ENCODE measurements at regions not wholly inside any gene's neighbourhood (a gene's known extent, or its start where the extent isn't known, plus 50 kb on each side); places are given as distances from the start of the nearest gene placed in this dataset.
"Not testable (repeated sequence)": the region's sequence is repeated elsewhere in the genome, so short reads cannot be mapped to it uniquely, and the experiment has no call there.

DNA sequence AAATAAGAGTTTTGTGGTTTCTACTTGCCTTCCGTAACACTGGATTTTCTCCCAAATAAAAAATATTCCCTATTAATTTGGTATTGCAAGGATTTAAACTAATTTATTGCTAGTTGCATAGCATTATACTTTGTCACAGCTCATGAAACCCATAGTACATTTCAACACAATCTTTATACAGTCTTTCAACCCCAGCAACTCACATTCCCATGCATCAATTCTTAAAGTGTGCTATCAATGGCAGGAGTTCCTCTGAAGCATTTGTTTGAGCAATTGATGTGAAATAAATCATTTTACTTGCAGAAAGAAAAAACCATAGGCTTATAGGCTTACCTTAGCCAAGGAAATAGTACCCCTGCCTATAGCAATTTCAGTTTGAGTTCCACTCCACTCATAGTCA, 251.9 kb downstream of the PAPSS1 start:
- H3K4me3 ChIP-seq (ENCODE audit: low read length): no peak overlapping the region
- no peak overlapping the region for H3K27ac ChIP-seq (ENCODE audit: low read length)
- H3K4me1 ChIP-seq (ENCODE audit: control insufficient read depth, insufficient read depth, low read length): no peaks in the 10 kb centered on the region
- H3K9me3 ChIP-seq (ENCODE audit: control insufficient read depth, low read length): no peaks in the 10 kb centered on the region
- ATAC-seq (no peak), DNase-seq (no peak)
- 96% methylated on average over 1 of the region's 1 CpG for WGBS
- intact Hi-C loops (cut with DNase I): no loop called here
- no peaks in the 10 kb centered on the region for H3K27me3 ChIP-seq (ENCODE audit: control insufficient read depth, insufficient read depth)

DNA sequence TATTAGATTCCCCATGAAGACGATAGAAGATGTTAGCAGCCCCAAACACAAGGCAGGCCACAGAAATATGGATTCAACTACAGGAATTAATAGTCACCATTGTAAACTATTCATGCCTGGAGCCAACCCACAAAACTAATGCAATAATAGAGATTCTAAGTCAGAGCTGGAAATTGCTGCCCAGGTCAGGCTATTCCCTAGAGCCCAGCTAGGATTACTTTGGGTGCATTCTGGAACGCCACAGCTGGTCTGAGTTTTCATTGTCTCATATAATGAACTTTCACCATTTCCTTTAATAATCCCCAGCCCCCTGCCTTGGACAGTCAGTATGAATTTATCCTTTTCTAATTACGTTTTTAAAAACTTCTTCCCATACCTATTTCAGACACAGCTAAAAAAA, 252.6 kb downstream of the PAPSS1 start:
- WGBS: 64% methylated on average over 3 of the region's 3 CpGs
- Histone ChIP-seq H3K4me3 (ENCODE audit: low read length) (no peak overlapping the region), H3K27ac (ENCODE audit: low read length) (no peak overlapping the region), H3K4me1 (ENCODE audit: control insufficient read depth, insufficient read depth, low read length) (no peaks in the 10 kb centered on the region), H3K27me3 (ENCODE audit: control insufficient read depth, insufficient read depth) (no peaks in the 10 kb centered on the region), H3K9me3 (ENCODE audit: control insufficient read depth, low read length) (no peaks in the 10 kb centered on the region)
- intact Hi-C loops (cut with DNase I): no loop called here
- no peak for DNase-seq
- no peak for ATAC-seq

- DNase-seq: no peak
- ATAC-seq: no peak
- intact Hi-C loops (cut with DNase I): no loop called here
- Histone ChIP-seq H3K4me1 (ENCODE audit: control insufficient read depth, insufficient read depth, low read length) (peaks cover 1% of the 10 kb centered on the region), H3K27ac (ENCODE audit: low read length) (no peak overlapping the region), H3K27me3 (ENCODE audit: control insufficient read depth, insufficient read depth) (no peaks in the 10 kb centered on the region), H3K4me3 (ENCODE audit: low read length) (no peak overlapping the region), H3K9me3 (ENCODE audit: control insufficient read depth, low read length) (no peaks in the 10 kb centered on the region)
- WGBS: 78% methylated on average over 2 of the region's 2 CpGs
Measured at GRCh38 chr4:107458194-107458593, 261.8 kb downstream of the PAPSS1 start.

- Histone ChIP-seq H3K27ac (ENCODE audit: low read length) (no peak overlapping the region), H3K4me1 (ENCODE audit: control insufficient read depth, insufficient read depth, low read length) (peaks cover 1% of the 10 kb centered on the region), H3K27me3 (ENCODE audit: control insufficient read depth, insufficient read depth) (no peaks in the 10 kb centered on the region), H3K9me3 (ENCODE audit: control insufficient read depth, low read length) (no peaks in the 10 kb centered on the region), H3K4me3 (ENCODE audit: low read length) (no peak overlapping the region)
- DNase-seq: peak in 1 of 3 donors; percentile 29
- intact Hi-C loops (cut with DNase I): no loop called here
- 32% methylated on average over 2 of the region's 2 CpGs for WGBS
- peak; percentile 68 to 78 for ATAC-seq
Measured at GRCh38 chr4:107453987-107454386, 266.0 kb downstream of the PAPSS1 start.

- H3K27me3 ChIP-seq (ENCODE audit: control insufficient read depth, insufficient read depth): no peaks in the 10 kb centered on the region
- 49% methylated on average over 3 of the region's 3 CpGs for WGBS
- intact Hi-C loops (cut with DNase I): no loop called here
- H3K4me1 ChIP-seq (ENCODE audit: control insufficient read depth, insufficient read depth, low read length): peaks cover 1% of the 10 kb centered on the region
- no peak overlapping the region for H3K4me3 ChIP-seq (ENCODE audit: low read length)
- no peak for ATAC-seq
- no peak overlapping the region for H3K27ac ChIP-seq (ENCODE audit: low read length)
- DNase-seq: no peak
- no peaks in the 10 kb centered on the region for H3K9me3 ChIP-seq (ENCODE audit: control insufficient read depth, low read length)
Measured at GRCh38 chr4:107452717-107453630, 267.1 kb downstream of the PAPSS1 start.

DNA sequence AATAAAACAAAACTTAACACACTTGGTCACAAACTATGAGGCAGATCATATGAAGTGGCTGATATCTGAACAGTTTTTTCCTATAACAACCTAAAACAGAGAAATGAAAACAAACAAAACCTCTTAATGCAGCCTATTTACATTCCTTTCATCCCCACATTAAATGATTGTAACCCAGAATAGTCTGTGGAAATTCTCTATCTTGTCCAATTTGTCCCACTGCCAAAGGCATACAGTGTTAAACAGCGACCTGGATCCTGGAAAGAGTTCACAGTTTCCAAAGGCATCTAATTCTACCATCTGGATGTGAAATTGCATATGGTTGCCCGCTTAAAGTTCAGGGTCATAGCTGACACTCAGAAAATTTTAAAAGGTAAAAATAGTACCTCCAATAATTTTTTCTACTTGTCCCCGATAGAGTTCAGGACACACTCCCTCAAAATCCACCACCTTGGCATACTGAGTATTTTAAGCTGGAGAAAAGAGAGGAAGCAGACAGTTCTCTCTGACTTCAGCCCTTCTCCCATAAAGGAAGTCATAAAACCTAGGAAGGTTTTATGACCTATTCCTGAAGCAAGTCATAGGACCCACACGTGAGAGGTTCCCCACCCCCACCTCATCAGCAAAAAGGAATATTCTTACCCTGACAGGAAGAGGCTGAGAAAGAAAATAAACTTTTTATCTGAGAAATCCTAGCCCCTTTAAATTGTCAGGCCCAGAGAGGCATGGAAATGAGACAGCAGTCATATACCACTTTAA, 270.2 kb downstream of the PAPSS1 start:
- ATAC-seq (no peak), DNase-seq (no peak)
- 58% methylated on average over 4 of the region's 4 CpGs for WGBS
- Histone ChIP-seq H3K27me3 (ENCODE audit: control insufficient read depth, insufficient read depth) (no peaks in the 10 kb centered on the region), H3K9me3 (ENCODE audit: control insufficient read depth, low read length) (no peaks in the 10 kb centered on the region), H3K27ac (ENCODE audit: low read length) (no peak overlapping the region), H3K4me1 (ENCODE audit: control insufficient read depth, insufficient read depth, low read length) (peaks cover 1% of the 10 kb centered on the region), H3K4me3 (ENCODE audit: low read length) (no peak overlapping the region)
- intact Hi-C loops (cut with DNase I): no loop called here

- Histone ChIP-seq H3K9me3 (ENCODE audit: control insufficient read depth, low read length) (no peaks in the 10 kb centered on the region), H3K27ac (ENCODE audit: low read length) (no peak overlapping the region), H3K4me3 (ENCODE audit: low read length) (no peak overlapping the region), H3K4me1 (ENCODE audit: control insufficient read depth, insufficient read depth, low read length) (no peaks in the 10 kb centered on the region), H3K27me3 (ENCODE audit: control insufficient read depth, insufficient read depth) (no peaks in the 10 kb centered on the region)
- 93% methylated on average over 3 of the region's 3 CpGs for WGBS
- ATAC-seq (no peak), DNase-seq (no peak)
- intact Hi-C loops (cut with DNase I): no loop called here
Measured at GRCh38 chr4:107442538-107443111, 277.4 kb downstream of the PAPSS1 start.

DNA sequence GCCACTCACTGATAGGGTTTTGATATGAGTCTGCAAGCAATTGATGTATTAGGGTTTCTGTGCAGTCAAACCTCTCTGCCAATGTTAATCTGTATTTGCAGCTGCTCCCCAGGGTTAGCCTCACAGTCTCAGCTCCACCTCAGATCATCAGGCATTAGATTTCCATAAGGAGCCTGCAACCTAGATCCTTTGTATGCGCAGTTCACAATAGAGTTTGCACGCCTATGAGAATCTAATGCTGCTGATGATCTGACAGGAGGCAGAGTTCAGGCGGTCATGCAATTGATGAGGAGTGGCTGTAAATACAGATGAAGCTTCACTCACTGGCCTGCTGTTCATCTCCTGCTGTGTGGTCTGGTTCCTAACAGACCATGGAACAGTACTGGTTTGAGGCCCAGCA, 280.6 kb downstream of the PAPSS1 start:
- no peaks in the 10 kb centered on the region for H3K4me1 ChIP-seq (ENCODE audit: control insufficient read depth, insufficient read depth, low read length)
- no peak for ATAC-seq
- H3K4me3 ChIP-seq (ENCODE audit: low read length): no peak overlapping the region
- intact Hi-C loops (cut with DNase I): no loop called here
- WGBS: 78% methylated on average over 3 of the region's 3 CpGs
- no peak for DNase-seq
- H3K27ac ChIP-seq (ENCODE audit: low read length): no peak overlapping the region
- H3K27me3 ChIP-seq (ENCODE audit: control insufficient read depth, insufficient read depth): no peaks in the 10 kb centered on the region
- H3K9me3 ChIP-seq (ENCODE audit: control insufficient read depth, low read length): no peaks in the 10 kb centered on the region

GRCh38 chr4:107436471-107436870, 283.6 kb downstream of the PAPSS1 start:
- H3K4me3 ChIP-seq (ENCODE audit: low read length); H3K4me1 ChIP-seq (ENCODE audit: control insufficient read depth, insufficient read depth, low read length); intact Hi-C loops (cut with DNase I); H3K9me3 ChIP-seq (ENCODE audit: control insufficient read depth, low read length); ATAC-seq; DNase-seq; H3K27me3 ChIP-seq (ENCODE audit: control insufficient read depth, insufficient read depth); H3K27ac ChIP-seq (ENCODE audit: low read length): not testable (repeated sequence)
- 48% methylated on average over 1 of the region's 1 CpG for whole genome bisulfite sequencing

- Histone ChIP-seq H3K4me1 (ENCODE audit: control insufficient read depth, insufficient read depth, low read length) (no peaks in the 10 kb centered on the region), H3K9me3 (ENCODE audit: control insufficient read depth, low read length) (no peaks in the 10 kb centered on the region), H3K4me3 (ENCODE audit: low read length) (no peak overlapping the region), H3K27me3 (ENCODE audit: control insufficient read depth, insufficient read depth) (no peaks in the 10 kb centered on the region), H3K27ac (ENCODE audit: low read length) (no peak overlapping the region)
- no peak for DNase-seq
- ATAC-seq: no peak
- intact Hi-C loops (cut with DNase I): no loop called here
Measured at GRCh38 chr4:107432451-107432850, 287.6 kb downstream of the PAPSS1 start.
